IPS-20b (cell line): ENCODE measurements at regions not wholly inside any gene's neighbourhood (a gene's known extent, or its start where the extent isn't known, plus 50 kb on each side); places are given as distances from the start of the nearest gene placed in this dataset.

Experiments used
- H3K27ac ChIP-seq: one replicate; pipeline ENCODE4 v1.5.1; 2013; ENCODE audit warnings: low read length
- H3K27me3 ChIP-seq: 2 replicates; pipeline ENCODE4 v1.6.1; 2013; ENCODE audit warnings: mild to moderate bottlenecking, low read length, inconsistent platforms; ENCODE audit not compliant: insufficient read depth
- H3K36me3 ChIP-seq: 2 replicates; pipeline ENCODE4 v1.6.1; 2013; ENCODE audit warnings: low read depth, mild to moderate bottlenecking, inconsistent platforms, low read length, moderate library complexity; ENCODE audit not compliant: insufficient read depth
- H3K4me1 ChIP-seq: 2 replicates; pipeline ENCODE4 v1.6.1; 2013; ENCODE audit warnings: mild to moderate bottlenecking, control low read depth, inconsistent platforms, low read length, moderate library complexity; ENCODE audit not compliant: insufficient read depth
- H3K4me3 ChIP-seq: 2 replicates; pipeline ENCODE4 v1.5.1; 2013; ENCODE audit warnings: mild to moderate bottlenecking, low read length, inconsistent platforms
- H3K9ac ChIP-seq: 2 replicates; pipeline ENCODE4 v1.6.1; 2013; ENCODE audit warnings: low read depth, mild to moderate bottlenecking, inconsistent platforms, low read length, moderate library complexity
- H3K9me3 ChIP-seq: 2 replicates; pipeline ENCODE4 v1.6.1; 2013; ENCODE audit warnings: mild to moderate bottlenecking, low read depth, low read length, inconsistent platforms; ENCODE audit not compliant: insufficient read depth

- H3K9ac ChIP-seq, result no peak overlapping the region
- H3K4me1 ChIP-seq, result 0 out of 2 replicates have a peak, but pooled peaks cover 5% of the 10 kb centered on the region
- no peaks in the 10 kb centered on the region for H3K27me3 ChIP-seq
- H3K9me3 ChIP-seq, result no peaks in the 10 kb centered on the region
- H3K4me3 ChIP-seq, result no peak overlapping the region
- H3K27ac ChIP-seq, result no peak overlapping the region
- no peaks in the 10 kb centered on the region for H3K36me3 ChIP-seq
Observed at GRCh38 chr7:41886901-41887311, 184.0 kb upstream of the INHBA start.

GRCh38 chr7:41886262-41886900, 183.5 kb upstream of the INHBA start:
- Histone ChIP-seq H3K36me3 (no peaks in the 10 kb centered on the region), H3K27me3 (no peaks in the 10 kb centered on the region), H3K4me3 (no peak overlapping the region), H3K4me1 (0 out of 2 replicates have a peak, but pooled peaks cover 5% of the 10 kb centered on the region), H3K27ac (no peak overlapping the region), H3K9ac (no peak overlapping the region), H3K9me3 (no peaks in the 10 kb centered on the region)

- Histone ChIP-seq H3K4me1 (0 out of 2 replicates have a peak, but pooled peaks cover 5% of the 10 kb centered on the region), H3K27ac (no peak overlapping the region), H3K36me3 (no peaks in the 10 kb centered on the region), H3K9ac (no peak overlapping the region), H3K9me3 (no peaks in the 10 kb centered on the region), H3K4me3 (no peak overlapping the region), H3K27me3 (no peaks in the 10 kb centered on the region)
Observed at GRCh38 chr7:41885748-41886147, 182.9 kb upstream of the INHBA start.

- H3K36me3 ChIP-seq, result no peaks in the 10 kb centered on the region
- no peak overlapping the region for H3K27ac ChIP-seq
- no peak overlapping the region for H3K4me3 ChIP-seq
- no peak overlapping the region for H3K9ac ChIP-seq
- H3K4me1 ChIP-seq, result 0 out of 2 replicates have a peak, but pooled peaks cover 5% of the 10 kb centered on the region
- no peaks in the 10 kb centered on the region for H3K27me3 ChIP-seq
- H3K9me3 ChIP-seq, result no peaks in the 10 kb centered on the region
Observed at GRCh38 chr7:41885078-41885477, 182.2 kb upstream of the INHBA start.

GRCh38 chr7:41882745-41883420, 180.0 kb upstream of the INHBA start:
- Histone ChIP-seq H3K27me3 (no peaks in the 10 kb centered on the region), H3K9ac (no peak overlapping the region), H3K27ac (no peak overlapping the region), H3K4me3 (no peak overlapping the region), H3K36me3 (no peaks in the 10 kb centered on the region), H3K9me3 (no peaks in the 10 kb centered on the region), H3K4me1 (0 out of 2 replicates have a peak, but pooled peaks cover 5% of the 10 kb centered on the region)

GRCh38 chr7:41882256-41882655, 179.4 kb upstream of the INHBA start:
- H3K36me3 ChIP-seq, result no peaks in the 10 kb centered on the region
- no peak overlapping the region for H3K9ac ChIP-seq
- 0 out of 2 replicates have a peak, but pooled peaks cover 5% of the 10 kb centered on the region for H3K4me1 ChIP-seq
- no peaks in the 10 kb centered on the region for H3K9me3 ChIP-seq
- H3K27ac ChIP-seq, result no peak overlapping the region
- H3K4me3 ChIP-seq, result no peak overlapping the region
- H3K27me3 ChIP-seq, result no peaks in the 10 kb centered on the region

GRCh38 chr7:41881331-41882130, 178.6 kb upstream of the INHBA start:
- Histone ChIP-seq H3K4me1 (0 out of 2 replicates have a peak, but pooled peaks cover 2% of the 10 kb centered on the region), H3K9me3 (no peaks in the 10 kb centered on the region), H3K27me3 (no peaks in the 10 kb centered on the region), H3K27ac (no peak overlapping the region), H3K9ac (no peak overlapping the region), H3K36me3 (no peaks in the 10 kb centered on the region), H3K4me3 (no peak overlapping the region)

GRCh38 chr7:41880107-41880506, 177.2 kb upstream of the INHBA start:
- Histone ChIP-seq H3K4me1 (no peaks in the 10 kb centered on the region), H3K9me3 (no peaks in the 10 kb centered on the region), H3K4me3 (no peak overlapping the region), H3K27me3 (no peaks in the 10 kb centered on the region), H3K9ac (no peak overlapping the region), H3K36me3 (no peaks in the 10 kb centered on the region), H3K27ac (no peak overlapping the region)

GRCh38 chr7:41879403-41879802, 176.5 kb upstream of the INHBA start:
- H3K4me1 ChIP-seq, result no peaks in the 10 kb centered on the region
- no peak overlapping the region for H3K4me3 ChIP-seq
- H3K27ac ChIP-seq, result no peak overlapping the region
- no peaks in the 10 kb centered on the region for H3K9me3 ChIP-seq
- no peaks in the 10 kb centered on the region for H3K27me3 ChIP-seq
- H3K9ac ChIP-seq, result no peak overlapping the region
- H3K36me3 ChIP-seq, result no peaks in the 10 kb centered on the region

- no peak overlapping the region for H3K9ac ChIP-seq
- H3K27me3 ChIP-seq, result no peaks in the 10 kb centered on the region
- no peaks in the 10 kb centered on the region for H3K4me1 ChIP-seq
- H3K9me3 ChIP-seq, result no peaks in the 10 kb centered on the region
- H3K27ac ChIP-seq, result no peak overlapping the region
- H3K4me3 ChIP-seq, result no peak overlapping the region
- no peaks in the 10 kb centered on the region for H3K36me3 ChIP-seq
Observed at GRCh38 chr7:41878309-41879295, 175.7 kb upstream of the INHBA start.

- Histone ChIP-seq H3K9me3 (no peaks in the 10 kb centered on the region), H3K4me3 (no peak overlapping the region), H3K27ac (no peak overlapping the region), H3K4me1 (no peaks in the 10 kb centered on the region), H3K27me3 (no peaks in the 10 kb centered on the region), H3K36me3 (no peaks in the 10 kb centered on the region), H3K9ac (no peak overlapping the region)
Observed at GRCh38 chr7:41877118-41877517, 174.2 kb upstream of the INHBA start.
